ENCODE measurements at regions not wholly inside any gene's neighbourhood (a gene's known extent, or its start where the extent isn't known, plus 50 kb on each side); places are given as distances from the start of the nearest gene placed in this dataset.

GRCh38 chr1:61569303-61569621 is 155.7 kb downstream of the TM2D1 start:
- H3K4me1 ChIP-seq (ENCODE audit: control insufficient read depth in 1 of 2, insufficient read depth in 2 of 2, low read depth in 1 of 2, low read length in 1 of 2): peaks cover 0 to 7% of the 10 kb centered on the region in 2 experiments; a peak in 2 of 4 replicates
- peak overlapping the region in 1 of 2 experiments; percentile 90; a peak in 2 of 4 replicates for H3K27ac ChIP-seq (ENCODE audit: low read depth in 2 of 2, low read length in 1 of 2)
- WGBS (ENCODE audit: low lambda C conversion rate): 51% methylated on average over 2 of the region's 2 CpGs
- H3K9me3 ChIP-seq: no peaks in the 10 kb centered on the region
- TF ChIP-seq USF2 (IDR thresholded peaks at IDR 0.05; ENCODE audit: borderline replicate concordance, low read depth, low read length) (peak; percentile 17; the same call in 1 of the 2 replicates), EP300 (IDR thresholded peaks at IDR 0.05; ENCODE audit: borderline replicate concordance in 1 of 2, low read depth in 1 of 2, low read length in 1 of 2) (no peak), FOXM1 (IDR thresholded peaks at IDR 0.05; ENCODE audit: low read depth) (no peak), USF1 (IDR thresholded peaks at IDR 0.05; ENCODE audit: borderline replicate concordance, low read depth) (peak; percentile 54; the same call in 1 of the 2 replicates), EZH2phosphoT487 (IDR thresholded peaks at IDR 0.05; ENCODE audit: borderline replicate concordance, low read depth) (no peak)
- no peaks in the 10 kb centered on the region for H4K20me1 ChIP-seq (ENCODE audit: insufficient read depth)
- no peaks in the 10 kb centered on the region for H3K27me3 ChIP-seq (ENCODE audit: insufficient read depth)
- no peak overlapping the region for H3K9ac ChIP-seq
- H3K4me3 ChIP-seq (ENCODE audit: low read depth in 2 of 2, low read length in 1 of 2): no peak overlapping the region; a peak in 1 of 4 replicates
- ChIA-PET CTCF (interaction anchor here (1.3 to 4.1 kb wide), 4 partner anchors 14 to 32 kb away, joined by 3 to 17 read pairs (median 4); no protein-coding TSS in a partner anchor), POLR2A (no interaction called here)
- no peaks in the 10 kb centered on the region for H3K36me3 ChIP-seq (replicated peaks in 1 of 2; ENCODE audit: control insufficient read depth in 1 of 2, insufficient read depth in 2 of 2, low read length in 1 of 2)
- H3K79me2 ChIP-seq (ENCODE audit: insufficient read depth): no peaks in the 10 kb centered on the region
- 0 out of 2 replicates have a peak overlapping the region, but pooled peaks have one; percentile 76 for H2AFZ ChIP-seq (ENCODE audit: low read depth)
- no peak overlapping the region for H3K4me2 ChIP-seq
- DNase-seq: peak; percentile 52
- no peaks in the 10 kb centered on the region for H3F3A ChIP-seq (replicated peaks; ENCODE audit: insufficient read depth)
- H3K9me2 ChIP-seq: no peaks in the 10 kb centered on the region

GRCh38 chr1:61568460-61569302 is 156.3 kb downstream of the TM2D1 start:
- H3F3A ChIP-seq (replicated peaks; ENCODE audit: insufficient read depth): no peaks in the 10 kb centered on the region
- no peak overlapping the region for H3K4me2 ChIP-seq
- peaks cover 0 to 7% of the 10 kb centered on the region in 2 experiments; a peak in 2 of 4 replicates for H3K4me1 ChIP-seq (ENCODE audit: control insufficient read depth in 1 of 2, insufficient read depth in 2 of 2, low read depth in 1 of 2, low read length in 1 of 2)
- no peak overlapping the region for H3K9ac ChIP-seq
- H4K20me1 ChIP-seq (ENCODE audit: insufficient read depth): no peaks in the 10 kb centered on the region
- H3K4me3 ChIP-seq (ENCODE audit: low read depth in 2 of 2, low read length in 1 of 2): no peak overlapping the region; a peak in 1 of 4 replicates
- no peak for TF ChIP-seq REST (IDR thresholded peaks at IDR 0.05; ENCODE audit: low read depth, low read length)
- no peak for TF ChIP-seq CTCF (IDR thresholded peaks at IDR 0.05)
- peak; percentile 68 for TF ChIP-seq GATA2 (CRISPR knock-in tag; IDR thresholded peaks at IDR 0.05)
- TF ChIP-seq MAX (IDR thresholded peaks at IDR 0.05; ENCODE audit: low read depth): no peak
- DNase-seq: peak; percentile 44
- ChIA-PET CTCF (interaction anchor here (0.9 to 4.1 kb wide), 6 partner anchors 13 to 31 kb away, joined by 3 to 17 read pairs (median 4); no protein-coding TSS in a partner anchor), POLR2A (no interaction called here)
- no peaks in the 10 kb centered on the region for H3K9me2 ChIP-seq
- H3K36me3 ChIP-seq (replicated peaks in 1 of 2; ENCODE audit: control insufficient read depth in 1 of 2, insufficient read depth in 2 of 2, low read length in 1 of 2): no peaks in the 10 kb centered on the region
- WGBS (ENCODE audit: low lambda C conversion rate): 14% methylated on average over 5 of the region's 5 CpGs
- 0 out of 2 replicates have a peak overlapping the region, but pooled peaks have one; percentile 76 for H2AFZ ChIP-seq (ENCODE audit: low read depth)
- H3K79me2 ChIP-seq (ENCODE audit: insufficient read depth): no peaks in the 10 kb centered on the region
- no peaks in the 10 kb centered on the region for H3K9me3 ChIP-seq
- H3K27ac ChIP-seq (ENCODE audit: low read depth in 2 of 2, low read length in 1 of 2): peak overlapping the region in 1 of 2 experiments; percentile 90; a peak in 2 of 4 replicates
- H3K27me3 ChIP-seq (ENCODE audit: insufficient read depth): no peaks in the 10 kb centered on the region
